ENCODE measurements at regions not wholly inside any gene's neighbourhood (a gene's known extent, or its start where the extent isn't known, plus 50 kb on each side); places are given as distances from the start of the nearest gene placed in this dataset.

GRCh38 chr9:99594056-99594780, 227.5 kb upstream of the NR4A3 start:
- no peak for TF ChIP-seq CTCF (IDR thresholded peaks at IDR 0.05; ENCODE audit: insufficient read depth, low read length, severe bottlenecking)
- Histone ChIP-seq H3K27me3 (ENCODE audit: control insufficient read depth, insufficient read depth, low read length) (no peaks in the 10 kb centered on the region), H3K4me3 (ENCODE audit: low read depth, low read length) (no peak overlapping the region), H3K36me3 (ENCODE audit: control insufficient read depth, insufficient read depth, low read length) (no peaks in the 10 kb centered on the region)
- DNase-seq (ENCODE audit: low read depth) (peak; percentile 13), FAIRE-seq (no peak)

GRCh38 chr9:99595796-99596195, 225.9 kb upstream of the NR4A3 start:
- FAIRE-seq (no peak), DNase-seq (ENCODE audit: low read depth) (no peak)
- Histone ChIP-seq H3K36me3 (ENCODE audit: control insufficient read depth, insufficient read depth, low read length) (no peaks in the 10 kb centered on the region), H3K4me3 (ENCODE audit: low read depth, low read length) (no peak overlapping the region), H3K27me3 (ENCODE audit: control insufficient read depth, insufficient read depth, low read length) (no peaks in the 10 kb centered on the region)
- TF ChIP-seq CTCF (IDR thresholded peaks at IDR 0.05; ENCODE audit: insufficient read depth, low read length, severe bottlenecking), result no peak

- TF ChIP-seq CTCF (IDR thresholded peaks at IDR 0.05; ENCODE audit: insufficient read depth, low read length, severe bottlenecking), result no peak
- Histone ChIP-seq H3K27me3 (ENCODE audit: control insufficient read depth, insufficient read depth, low read length) (no peaks in the 10 kb centered on the region), H3K4me3 (ENCODE audit: low read depth, low read length) (no peak overlapping the region), H3K36me3 (ENCODE audit: control insufficient read depth, insufficient read depth, low read length) (no peaks in the 10 kb centered on the region)
- DNase-seq (ENCODE audit: low read depth), result no peak
- no peak for FAIRE-seq
Observed at GRCh38 chr9:99601571-99602111, 220.0 kb upstream of the NR4A3 start.

DNA sequence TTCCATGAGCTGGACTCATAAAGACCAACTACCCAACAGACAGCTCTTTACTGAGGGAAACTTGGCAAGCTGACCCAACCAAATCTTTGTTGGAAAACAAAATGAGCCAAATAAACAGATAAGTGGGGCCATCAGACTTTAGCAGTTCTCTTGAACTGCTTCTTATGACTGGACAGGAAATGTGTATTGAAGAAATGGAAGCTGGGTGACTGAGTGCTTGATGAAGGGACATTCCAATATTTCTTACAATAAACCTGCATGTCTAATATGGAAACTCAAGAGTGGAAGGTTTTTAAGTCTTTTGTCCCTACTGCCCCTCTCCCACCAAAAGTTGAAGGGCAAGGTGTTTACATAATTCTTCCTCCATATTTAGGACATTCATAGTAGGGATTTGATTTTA, 218.8 kb upstream of the NR4A3 start:
- Histone ChIP-seq H3K27me3 (ENCODE audit: control insufficient read depth, insufficient read depth, low read length) (no peaks in the 10 kb centered on the region), H3K4me3 (ENCODE audit: low read depth, low read length) (no peak overlapping the region), H3K36me3 (ENCODE audit: control insufficient read depth, insufficient read depth, low read length) (no peaks in the 10 kb centered on the region)
- FAIRE-seq (no peak), DNase-seq (ENCODE audit: low read depth) (no peak)
- no peak for TF ChIP-seq CTCF (IDR thresholded peaks at IDR 0.05; ENCODE audit: insufficient read depth, low read length, severe bottlenecking)

GRCh38 chr9:99605016-99605743, 216.5 kb upstream of the NR4A3 start:
- H3K4me3 ChIP-seq (ENCODE audit: low read depth, low read length), result no peak overlapping the region
- DNase-seq (ENCODE audit: low read depth) (no peak), FAIRE-seq (no peak)
- TF ChIP-seq CTCF (IDR thresholded peaks at IDR 0.05; ENCODE audit: insufficient read depth, low read length, severe bottlenecking), result no peak
- H3K27me3 ChIP-seq (ENCODE audit: control insufficient read depth, insufficient read depth, low read length), result no peaks in the 10 kb centered on the region
- H3K36me3 ChIP-seq (ENCODE audit: control insufficient read depth, insufficient read depth, low read length), result no peaks in the 10 kb centered on the region

Data from bronchial epithelial cell (primary cell).